HG02642 (cell line): ENCODE measurements at regions not wholly inside any gene's neighbourhood (a gene's known extent, or its start where the extent isn't known, plus 50 kb on each side); places are given as distances from the start of the nearest gene placed in this dataset.

Experiments
- ATAC-seq: cut with Tn5 transposase; IDR thresholded peaks from one replicate; pipeline ENCODE4 v1.9.1; 2021; ENCODE audit warnings: mild to moderate bottlenecking; ENCODE audit not compliant: unreplicated experiment, poor library complexity

DNA sequence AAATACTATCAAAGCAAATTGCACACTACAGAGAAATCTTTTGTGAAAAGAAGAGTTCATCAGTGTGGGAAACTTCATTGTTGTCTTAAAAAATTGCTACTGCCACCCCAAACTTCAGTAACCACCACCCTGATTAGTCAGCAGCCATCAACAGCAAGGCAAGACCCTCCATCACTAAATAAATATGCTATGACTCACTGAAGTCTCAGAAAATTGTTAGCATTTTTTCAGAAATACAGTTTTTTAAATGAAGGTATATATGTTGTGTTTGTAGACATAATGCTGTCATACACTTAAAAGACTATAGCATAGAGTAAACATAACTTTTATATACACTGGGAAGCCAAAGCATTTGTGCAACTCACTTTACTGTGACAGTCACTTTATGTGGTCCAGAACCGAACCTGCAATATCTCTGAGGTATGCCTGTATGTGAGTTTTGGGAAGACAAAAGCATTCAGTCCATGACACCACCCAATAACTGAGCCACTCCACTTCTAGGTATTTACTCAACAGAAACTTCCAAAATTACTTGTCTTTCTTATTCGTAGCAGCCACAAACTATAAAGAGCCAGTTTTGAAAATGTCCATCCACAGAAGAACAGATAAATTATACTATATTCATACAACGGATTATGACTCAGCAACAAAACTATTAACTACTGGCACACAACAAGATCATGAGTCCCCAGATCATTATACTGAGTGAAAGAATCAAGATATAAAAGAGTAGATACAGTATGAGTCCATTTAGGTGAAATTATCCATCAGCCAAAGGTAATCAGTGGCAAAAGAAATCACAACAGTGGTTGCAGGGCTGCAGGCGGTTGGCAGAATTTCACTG lies 649.6 kb downstream of the BCL11B start:
- ATAC-seq, result no peak

DNA sequence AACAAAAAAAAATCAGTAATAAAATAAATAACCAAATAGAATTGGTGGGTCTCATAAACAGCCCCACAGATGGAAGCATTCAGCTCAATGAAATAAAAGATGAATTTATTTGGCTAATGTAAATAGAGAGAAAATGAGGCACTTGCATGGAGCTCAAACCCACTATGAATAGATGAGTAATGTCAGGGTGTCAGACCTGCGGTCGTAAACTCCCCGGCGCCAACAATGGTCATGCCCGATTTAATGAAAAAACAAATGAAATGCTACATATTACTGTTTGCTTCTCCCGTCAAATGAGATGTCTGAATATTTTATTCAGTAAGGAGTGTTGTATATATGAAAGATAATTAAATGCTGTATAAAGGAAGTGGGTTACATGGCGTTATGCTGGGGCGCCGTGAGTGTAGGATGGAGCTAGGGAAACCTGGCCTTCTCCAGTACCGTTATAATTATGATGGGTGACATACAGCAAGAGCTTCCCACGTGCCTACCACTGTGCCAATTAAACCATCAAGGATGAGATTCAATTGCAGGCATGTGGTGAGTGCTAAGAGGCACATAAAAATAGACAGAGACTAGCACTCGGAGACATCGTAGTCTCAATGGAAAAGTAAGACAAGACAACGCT lies 648.1 kb downstream of the BCL11B start:
- no peak for ATAC-seq

DNA sequence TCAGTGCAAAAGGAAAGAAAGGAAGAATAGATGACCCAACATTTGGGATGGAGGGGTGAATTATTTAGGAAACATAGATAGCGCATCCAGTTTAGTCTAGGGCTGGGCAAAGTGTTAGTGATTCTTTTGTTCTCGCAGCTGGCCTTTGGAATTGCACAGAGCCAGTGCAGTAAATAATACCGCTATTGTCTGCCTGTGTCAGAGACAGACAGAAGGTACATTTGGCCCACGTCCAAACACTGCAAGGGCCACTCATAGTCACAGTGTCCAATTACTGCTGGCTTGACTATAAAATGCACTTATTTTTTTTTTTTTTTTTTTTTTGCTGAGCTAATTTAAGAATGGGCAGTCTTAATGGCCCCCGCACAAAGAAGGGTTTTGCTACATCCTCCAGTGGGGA lies 638.6 kb downstream of the BCL11B start:
- ATAC-seq, result no peak

DNA sequence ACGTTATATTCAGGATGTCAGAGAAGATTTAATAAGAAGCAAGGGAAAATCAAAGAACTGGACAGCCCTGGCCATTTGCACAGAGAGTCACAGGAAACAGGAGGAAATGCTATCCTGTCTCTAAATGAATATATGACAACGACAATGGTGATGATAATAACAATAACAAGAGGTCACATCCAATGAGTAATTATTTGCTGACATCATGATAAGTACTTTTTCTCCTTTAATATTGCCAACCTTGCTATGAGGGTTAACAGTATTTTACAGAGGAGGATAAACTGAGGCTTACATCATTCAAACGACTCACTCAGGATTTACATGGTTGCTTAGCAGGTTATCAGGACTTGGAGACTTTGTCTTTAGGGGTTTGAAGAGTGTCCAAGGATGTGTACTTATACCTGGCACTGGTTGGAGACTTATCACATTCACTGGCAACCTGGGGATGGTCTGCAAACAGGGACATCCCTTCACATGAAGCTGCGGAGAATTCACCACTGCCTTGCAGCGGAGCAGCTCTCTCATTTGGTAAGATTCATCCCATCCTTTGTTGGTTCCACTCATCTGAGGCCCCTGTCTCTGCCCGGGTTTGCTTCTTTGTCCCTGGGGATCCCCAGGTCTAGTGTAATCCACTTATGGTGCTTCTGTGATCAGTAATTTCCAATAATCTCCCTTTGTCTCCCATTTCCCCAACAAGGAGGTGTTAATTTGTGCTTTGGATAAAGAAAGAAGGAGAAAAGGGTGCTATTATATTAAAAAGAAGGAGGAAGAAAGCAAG lies 637.8 kb downstream of the BCL11B start:
- no peak for ATAC-seq

DNA sequence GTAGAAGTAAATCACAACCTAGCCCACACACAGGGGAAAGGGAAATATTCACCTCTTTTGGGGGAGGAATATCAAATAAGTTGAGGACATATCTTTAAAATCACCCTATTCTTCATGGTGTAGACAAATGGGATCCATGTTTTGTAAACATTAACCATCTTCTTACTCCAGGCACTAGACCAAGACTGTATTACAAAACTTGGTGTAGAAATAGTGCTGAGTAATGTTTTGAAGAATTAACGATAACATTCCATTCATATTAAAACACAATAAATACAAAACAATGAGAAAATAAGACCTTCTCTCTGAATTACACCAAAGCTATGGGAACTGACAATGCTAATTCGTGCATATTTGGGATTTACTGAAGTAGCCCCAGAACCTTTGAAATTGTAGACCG lies 633.6 kb downstream of the BCL11B start:
- no peak for ATAC-seq

DNA sequence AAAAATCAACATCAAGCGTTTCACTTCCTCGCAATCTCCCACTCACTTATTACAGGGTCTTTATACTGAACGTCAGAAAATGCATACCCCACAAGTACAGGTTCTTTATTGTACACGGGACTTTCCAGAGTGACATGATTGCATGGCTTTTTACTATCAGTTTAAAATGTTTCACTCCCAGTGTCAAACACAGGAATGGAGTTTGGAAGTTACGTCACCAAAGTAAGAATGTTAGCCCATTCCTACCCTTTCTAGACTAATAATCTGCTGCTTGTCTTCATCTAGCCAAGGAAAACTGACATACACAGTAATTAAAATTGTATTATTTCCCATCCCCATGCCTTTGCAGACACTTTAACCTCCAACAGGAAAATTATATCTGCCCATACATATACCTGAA lies 624.2 kb downstream of the BCL11B start:
- ATAC-seq, result no peak

DNA sequence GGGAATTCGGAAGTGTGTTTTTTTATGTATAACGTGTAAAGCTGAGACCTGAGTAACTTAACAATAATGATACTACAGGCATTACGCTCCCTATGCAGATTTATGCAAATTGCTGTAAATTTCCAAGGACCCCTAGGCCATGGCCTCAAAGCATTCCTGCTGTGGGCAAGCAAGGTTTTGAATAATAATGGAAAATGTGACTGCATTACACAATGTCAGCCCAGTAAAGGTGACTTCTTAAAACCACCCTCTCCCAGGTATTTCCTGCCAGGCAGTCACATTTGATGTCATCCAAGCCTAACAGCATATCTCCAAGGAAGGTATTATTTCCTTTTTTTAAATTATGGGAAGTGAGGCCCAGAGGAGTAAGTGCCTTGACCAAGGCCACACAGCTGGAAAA lies 621.0 kb downstream of the BCL11B start:
- ATAC-seq, result no peak

DNA sequence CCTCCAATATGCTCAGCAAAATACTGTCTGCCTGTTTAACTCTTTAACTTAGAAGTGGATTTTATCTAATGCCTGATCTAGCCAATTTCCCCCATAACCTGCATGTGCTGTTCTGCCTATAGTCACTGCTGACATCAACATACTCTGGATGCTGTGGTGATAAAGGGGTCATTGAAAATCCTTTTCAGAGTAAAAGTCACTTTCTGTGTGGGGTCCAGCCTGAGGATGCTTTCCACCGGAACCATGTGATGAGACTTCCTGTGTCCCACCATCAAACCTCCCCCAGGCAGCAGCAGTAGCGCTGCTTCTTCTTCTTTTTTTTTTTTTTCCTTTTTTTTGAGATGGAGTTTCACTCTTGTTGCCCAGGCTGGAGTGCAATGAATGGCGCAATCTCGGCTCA lies 607.0 kb downstream of the BCL11B start:
- ATAC-seq, result no peak

DNA sequence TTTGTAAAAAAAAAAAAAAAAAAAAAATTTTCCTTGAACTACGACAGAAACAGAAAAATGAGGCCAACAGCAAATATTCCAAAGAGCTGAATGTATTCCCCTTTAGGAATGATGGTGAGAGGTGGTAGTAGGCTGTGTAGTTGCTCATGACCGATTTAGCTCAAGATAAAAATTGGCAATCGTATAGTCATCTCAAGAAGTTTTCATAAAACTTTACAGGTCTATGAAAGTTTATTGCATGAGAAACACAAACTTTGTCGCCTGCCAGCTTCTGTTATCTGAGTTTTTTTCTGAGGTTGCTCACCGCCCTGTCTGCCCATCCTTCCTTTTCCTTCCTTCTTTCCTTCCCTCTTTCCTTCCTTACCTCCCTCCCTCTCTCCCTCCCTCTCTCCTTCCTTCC lies 605.5 kb downstream of the BCL11B start:
- no peak for ATAC-seq

DNA sequence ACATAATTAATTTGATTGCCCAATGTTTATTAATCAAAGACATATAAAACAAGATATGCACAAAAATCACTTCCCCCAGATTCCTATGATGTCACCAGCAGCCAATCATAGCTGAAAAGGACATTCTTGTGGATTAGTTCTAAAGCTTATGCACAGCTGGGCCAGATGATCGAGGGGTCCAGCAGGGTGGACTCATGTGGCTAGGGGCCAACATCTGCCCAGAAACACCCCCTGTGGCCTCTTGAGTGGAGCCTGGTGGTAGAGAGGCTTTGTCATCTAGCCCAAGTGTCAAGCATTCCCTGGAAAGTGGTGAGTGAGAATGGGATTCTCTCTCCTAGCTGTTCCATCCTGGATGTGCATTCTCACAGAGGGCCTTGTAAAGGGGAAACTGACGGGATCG lies 590.0 kb downstream of the BCL11B start:
- no peak for ATAC-seq

DNA sequence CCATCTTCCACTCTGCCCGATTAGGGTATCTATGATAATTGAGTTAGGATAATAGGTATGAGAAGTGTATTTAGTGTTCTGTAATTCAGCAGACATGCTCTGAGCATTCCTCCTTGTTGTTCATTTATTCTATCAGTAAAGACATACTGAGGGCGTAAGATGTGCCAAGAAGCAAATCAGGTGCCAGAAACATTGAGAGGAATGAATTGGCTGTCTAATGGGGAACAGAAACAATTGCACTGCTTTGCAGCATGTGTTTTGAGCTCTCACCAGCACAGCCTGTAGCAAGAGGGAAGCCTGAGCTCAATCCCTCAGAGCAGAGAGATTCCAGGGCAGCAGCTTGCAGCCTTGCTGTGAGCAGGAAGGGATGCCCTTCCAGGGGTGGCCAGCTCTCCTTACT lies 589.3 kb downstream of the BCL11B start:
- no peak for ATAC-seq

DNA sequence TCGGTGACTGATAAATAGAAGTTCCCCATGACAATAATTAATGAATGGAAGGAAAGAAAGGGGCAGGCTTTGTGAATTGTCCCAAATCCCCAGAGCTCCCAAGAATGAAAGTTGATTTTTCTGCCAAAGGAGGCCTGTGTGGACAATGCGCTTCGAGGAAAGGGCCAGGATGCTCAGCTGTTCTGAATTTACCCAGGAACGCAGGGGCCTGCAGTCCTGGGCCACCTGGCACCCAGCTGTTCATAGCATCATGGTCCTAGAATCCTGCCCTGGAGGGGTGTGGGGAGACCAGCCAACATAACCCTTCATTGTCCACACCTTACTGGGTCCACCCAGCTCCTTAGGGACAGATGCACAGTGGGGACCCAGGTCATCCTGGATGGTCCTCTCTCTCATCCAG lies 587.5 kb downstream of the BCL11B start:
- ATAC-seq, result no peak

DNA sequence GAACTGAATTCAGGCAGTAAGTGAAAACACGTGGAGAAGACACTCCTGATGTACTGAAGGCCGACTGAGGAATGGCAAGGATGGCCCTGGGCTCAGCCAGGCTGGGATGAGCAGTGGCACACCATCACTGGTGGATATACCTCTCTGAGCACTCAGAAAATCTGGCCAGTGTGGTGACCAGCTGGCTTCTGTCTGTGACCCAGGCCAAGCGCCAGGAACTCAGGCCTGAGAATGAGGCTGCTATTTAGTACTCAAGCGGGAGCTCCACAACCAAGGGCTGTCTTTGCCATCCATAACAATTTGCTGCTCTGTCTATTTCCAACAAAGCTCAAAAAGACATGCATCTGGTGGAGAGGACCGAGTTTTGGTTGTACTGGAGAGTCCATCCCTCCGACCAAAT lies 586.3 kb downstream of the BCL11B start:
- no peak for ATAC-seq

DNA sequence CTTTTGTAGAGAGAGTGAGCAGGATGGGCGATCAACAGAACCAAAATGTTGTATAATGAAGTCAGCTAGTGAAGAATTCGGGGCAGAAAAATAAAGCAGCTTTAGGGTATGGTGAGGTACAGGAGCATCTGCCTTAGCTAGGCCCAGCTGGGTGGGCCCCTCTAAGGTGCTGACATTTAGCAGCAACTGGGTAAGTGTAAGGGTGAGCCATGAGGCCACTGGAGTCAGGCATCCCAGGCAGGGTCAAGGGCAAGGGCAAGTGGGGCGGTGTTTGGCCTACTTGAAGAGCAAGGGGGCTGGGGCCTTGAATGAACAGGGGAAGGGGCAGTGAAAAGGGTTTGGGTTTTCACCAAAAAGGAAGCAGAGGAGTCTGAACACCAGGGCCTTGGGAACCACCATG lies 583.6 kb downstream of the BCL11B start:
- no peak for ATAC-seq

DNA sequence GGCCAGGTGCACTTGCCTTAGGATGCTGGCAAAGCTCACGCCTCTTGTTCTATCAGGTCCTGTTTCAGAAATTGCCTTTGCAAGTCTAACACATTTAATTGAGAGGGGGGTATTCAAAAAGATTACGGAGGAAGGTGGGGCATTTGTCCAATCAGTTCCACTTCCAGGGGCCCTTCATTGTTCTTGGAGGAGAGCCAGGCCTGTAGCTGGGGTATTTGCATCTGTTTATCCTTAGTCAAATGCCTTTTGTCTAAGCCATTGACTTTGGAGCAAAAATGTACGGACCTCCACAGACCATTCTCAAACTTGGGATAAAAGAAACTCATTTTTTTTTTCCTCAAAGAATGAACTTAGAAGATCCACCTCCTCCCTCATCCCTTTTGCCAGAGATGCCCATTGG lies 582.0 kb downstream of the BCL11B start:
- ATAC-seq, result no peak

DNA sequence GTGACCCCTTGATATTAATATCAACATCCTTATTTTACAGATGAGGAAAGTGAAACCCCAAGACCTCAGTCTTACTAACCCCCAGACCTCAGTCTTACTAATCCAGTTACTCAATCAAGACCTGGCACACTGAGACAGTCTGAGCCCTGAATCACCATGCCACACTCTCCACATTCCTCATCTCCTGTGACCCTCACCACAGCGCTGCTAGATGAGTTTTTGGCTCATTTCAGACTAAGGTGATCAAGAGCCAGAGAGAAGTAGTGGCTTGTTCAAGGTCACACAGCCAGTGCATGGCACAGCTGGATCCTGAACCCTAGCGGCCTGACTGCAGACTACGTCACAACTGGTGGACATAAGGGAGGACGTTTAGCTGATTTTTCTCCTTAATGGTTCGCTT lies 579.2 kb downstream of the BCL11B start:
- no peak for ATAC-seq

DNA sequence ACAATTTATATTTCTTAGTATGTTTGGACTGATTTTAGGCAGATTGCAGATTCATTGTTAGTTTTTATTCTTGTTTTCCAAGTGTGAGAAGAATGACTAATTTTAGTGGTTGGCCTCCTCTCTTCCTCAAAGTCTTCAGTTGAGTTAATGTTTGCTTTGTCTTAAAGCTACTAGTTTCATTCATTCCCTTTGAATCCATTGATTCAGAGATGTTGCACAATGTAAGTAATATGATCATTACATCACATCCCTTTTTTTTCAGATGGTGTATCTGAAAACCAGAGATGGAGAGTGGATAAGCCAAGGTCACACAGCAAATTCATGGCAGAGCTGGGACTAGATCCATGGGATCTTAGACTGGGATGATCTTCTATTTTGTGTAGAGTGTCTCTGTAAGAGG lies 577.5 kb downstream of the BCL11B start:
- no peak for ATAC-seq

DNA sequence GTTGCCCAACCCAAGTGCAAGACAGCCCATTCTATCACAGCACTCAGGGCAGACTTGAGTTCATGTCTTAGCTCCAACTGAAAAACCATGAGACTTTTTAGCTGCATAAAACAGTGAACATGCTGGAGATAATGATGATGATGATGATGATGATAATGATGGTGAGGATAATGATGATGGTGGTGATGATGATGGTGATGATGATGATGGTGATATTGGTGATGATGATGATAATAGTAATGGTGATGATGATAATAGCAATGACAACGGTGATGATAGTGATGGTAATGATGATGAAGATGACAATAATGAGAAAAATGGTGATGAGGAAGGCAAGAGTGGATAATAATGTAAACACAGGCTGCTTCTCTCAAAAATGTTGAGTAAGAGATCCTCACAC lies 576.2 kb downstream of the BCL11B start:
- ATAC-seq, result no peak

DNA sequence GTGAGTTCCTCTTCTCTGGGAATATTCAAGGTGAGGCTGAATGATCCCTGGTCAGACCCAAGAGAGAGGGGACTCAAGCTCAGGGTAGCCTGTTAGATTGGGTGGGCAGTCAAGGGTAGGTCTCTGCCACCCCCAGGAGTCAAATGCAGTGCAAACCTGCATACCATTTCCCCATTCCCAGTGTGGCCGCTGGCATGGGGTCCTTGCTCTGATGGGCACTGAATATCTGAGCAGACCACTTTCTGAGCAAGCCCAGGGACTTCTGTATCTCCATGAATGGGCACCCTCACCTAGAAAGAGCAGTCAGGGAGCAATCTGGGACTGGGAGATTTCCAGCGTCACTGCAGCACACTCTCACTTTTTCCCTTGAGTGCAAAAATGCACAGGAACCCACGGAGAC lies 573.7 kb downstream of the BCL11B start:
- no peak for ATAC-seq

DNA sequence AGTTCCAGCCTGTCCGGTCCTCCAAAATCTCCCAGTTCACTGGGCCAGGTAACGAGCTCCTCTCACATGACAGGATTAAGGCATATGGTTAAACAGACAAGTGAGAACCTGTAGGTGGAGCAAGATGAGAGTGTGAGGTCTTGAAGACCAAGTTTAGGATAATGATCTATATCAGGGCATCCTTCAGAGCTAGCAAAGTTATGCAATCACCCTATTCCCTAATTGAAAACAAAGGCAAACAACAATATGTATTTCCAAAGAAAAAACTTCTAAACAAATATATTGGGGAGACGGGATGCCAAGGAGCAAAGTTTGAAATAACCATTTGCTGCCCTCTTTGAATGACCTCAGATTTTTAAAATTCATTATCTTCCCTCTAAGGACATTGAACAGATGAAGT lies 571.2 kb downstream of the BCL11B start:
- no peak for ATAC-seq

DNA sequence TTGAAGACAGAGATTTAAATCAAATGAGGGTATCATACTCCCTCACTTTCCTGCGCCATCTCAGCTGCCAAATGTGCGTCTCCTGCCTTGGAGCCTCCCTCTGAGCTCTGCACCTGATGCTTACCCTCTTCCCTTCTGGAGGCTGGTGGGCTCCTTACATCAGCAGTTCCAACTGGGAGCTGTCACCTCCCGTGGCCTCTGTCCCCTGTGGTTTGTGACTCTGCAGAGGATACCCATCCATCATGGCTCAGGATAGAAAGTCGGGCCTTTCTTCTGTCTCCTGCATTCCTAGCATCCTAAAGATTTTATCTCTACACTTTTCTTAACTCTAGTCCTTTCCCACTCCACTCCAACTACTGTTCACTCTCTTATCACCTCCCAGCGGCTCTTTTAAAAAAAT lies 570.6 kb downstream of the BCL11B start:
- ATAC-seq, result no peak
